Renal pelvis (tissue), 1 donor: ENCODE measurements at regions not wholly inside any gene's neighbourhood (a gene's known extent, or its start where the extent isn't known, plus 50 kb on each side); places are given as distances from the start of the nearest gene placed in this dataset.

ENCODE experiments used
- DNase-seq: peaks from one replicate; pipeline ENCODE4 v3.0.0-alpha.2; 2013

- no peak for DNase-seq
These were observed 229.8 kb upstream of the TARS1 start for GRCh38 chr5:33210978-33211377.

- DNase-seq = no peak
These were observed 228.3 kb upstream of the TARS1 start for GRCh38 chr5:33212439-33212838.

- DNase-seq = no peak
These were observed 227.9 kb upstream of the TARS1 start for GRCh38 chr5:33212900-33213299.

- DNase-seq = no peak
These were observed 217.0 kb upstream of the TARS1 start for GRCh38 chr5:33223563-33224284.

GRCh38 chr5:33224285-33224961 lies 216.3 kb upstream of the TARS1 start:
- no peak for DNase-seq

GRCh38 chr5:33227247-33227646 lies 213.5 kb upstream of the TARS1 start:
- no peak for DNase-seq

- DNase-seq = no peak
These were observed 213.0 kb upstream of the TARS1 start for GRCh38 chr5:33227746-33228145.

- DNase-seq = no peak
These were observed 212.6 kb upstream of the TARS1 start for GRCh38 chr5:33228149-33228548.

GRCh38 chr5:33229216-33229615 lies 211.5 kb upstream of the TARS1 start:
- DNase-seq = no peak

GRCh38 chr5:33230467-33231078 lies 210.2 kb upstream of the TARS1 start:
- DNase-seq = no peak

GRCh38 chr5:33231214-33231710 lies 209.5 kb upstream of the TARS1 start:
- no peak for DNase-seq

- no peak for DNase-seq
These were observed 208.8 kb upstream of the TARS1 start for GRCh38 chr5:33231935-33232334.

- DNase-seq = peak; percentile 55
These were observed 207.8 kb upstream of the TARS1 start for GRCh38 chr5:33232731-33233505.

- no peak for DNase-seq
These were observed 205.5 kb upstream of the TARS1 start for GRCh38 chr5:33235304-33235703.

GRCh38 chr5:33235824-33236223 lies 204.9 kb upstream of the TARS1 start:
- no peak for DNase-seq

GRCh38 chr5:33237471-33237870 lies 203.3 kb upstream of the TARS1 start:
- DNase-seq = no peak

- DNase-seq = no peak
These were observed 201.7 kb upstream of the TARS1 start for GRCh38 chr5:33238826-33239695.

- DNase-seq = no peak
These were observed 200.2 kb upstream of the TARS1 start for GRCh38 chr5:33240558-33240957.

- no peak for DNase-seq
These were observed 199.0 kb upstream of the TARS1 start for GRCh38 chr5:33241802-33242201.

GRCh38 chr5:33242277-33242676 lies 198.5 kb upstream of the TARS1 start:
- no peak for DNase-seq

GRCh38 chr5:33244441-33245150 lies 196.2 kb upstream of the TARS1 start:
- no peak for DNase-seq
